Omental fat pad (tissue), 3 donors: ENCODE measurements at regions not wholly inside any gene's neighbourhood (a gene's known extent, or its start where the extent isn't known, plus 50 kb on each side); places are given as distances from the start of the nearest gene placed in this dataset.

Source experiments
- ATAC-seq: fragments of 150-250 bp; one replicate; pipeline ENCODE4 v1.9.1; 2016; ENCODE audit warnings: mild to moderate bottlenecking, moderate library complexity; ENCODE audit not compliant: low FRiP score
- DNase-seq: peaks from one replicate; pipeline ENCODE4 v3.0.0-alpha.2; 2019; ENCODE audit warnings: low spot score
- TF ChIP-seq, protein P1 (sequence below), 3 donors: fragments of 450-650 bp; IDR thresholded peaks; one replicate each; pipeline ENCODE4 v1.5.1; 2016 to 2017; ENCODE audit warnings: antibody characterized with exemption in 3 of 3, mild to moderate bottlenecking in 3 of 3, moderate library complexity in 2 of 3

- TF ChIP-seq, protein P1, sequence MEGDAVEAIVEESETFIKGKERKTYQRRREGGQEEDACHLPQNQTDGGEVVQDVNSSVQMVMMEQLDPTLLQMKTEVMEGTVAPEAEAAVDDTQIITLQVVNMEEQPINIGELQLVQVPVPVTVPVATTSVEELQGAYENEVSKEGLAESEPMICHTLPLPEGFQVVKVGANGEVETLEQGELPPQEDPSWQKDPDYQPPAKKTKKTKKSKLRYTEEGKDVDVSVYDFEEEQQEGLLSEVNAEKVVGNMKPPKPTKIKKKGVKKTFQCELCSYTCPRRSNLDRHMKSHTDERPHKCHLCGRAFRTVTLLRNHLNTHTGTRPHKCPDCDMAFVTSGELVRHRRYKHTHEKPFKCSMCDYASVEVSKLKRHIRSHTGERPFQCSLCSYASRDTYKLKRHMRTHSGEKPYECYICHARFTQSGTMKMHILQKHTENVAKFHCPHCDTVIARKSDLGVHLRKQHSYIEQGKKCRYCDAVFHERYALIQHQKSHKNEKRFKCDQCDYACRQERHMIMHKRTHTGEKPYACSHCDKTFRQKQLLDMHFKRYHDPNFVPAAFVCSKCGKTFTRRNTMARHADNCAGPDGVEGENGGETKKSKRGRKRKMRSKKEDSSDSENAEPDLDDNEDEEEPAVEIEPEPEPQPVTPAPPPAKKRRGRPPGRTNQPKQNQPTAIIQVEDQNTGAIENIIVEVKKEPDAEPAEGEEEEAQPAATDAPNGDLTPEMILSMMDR (IDR thresholded peaks at IDR 0.05) = no peak
- no peak for DNase-seq
- no peak for ATAC-seq
Observed at GRCh38 chr14:101118233-101118632, 214.7 kb upstream of the RTL1 start.

DNA sequence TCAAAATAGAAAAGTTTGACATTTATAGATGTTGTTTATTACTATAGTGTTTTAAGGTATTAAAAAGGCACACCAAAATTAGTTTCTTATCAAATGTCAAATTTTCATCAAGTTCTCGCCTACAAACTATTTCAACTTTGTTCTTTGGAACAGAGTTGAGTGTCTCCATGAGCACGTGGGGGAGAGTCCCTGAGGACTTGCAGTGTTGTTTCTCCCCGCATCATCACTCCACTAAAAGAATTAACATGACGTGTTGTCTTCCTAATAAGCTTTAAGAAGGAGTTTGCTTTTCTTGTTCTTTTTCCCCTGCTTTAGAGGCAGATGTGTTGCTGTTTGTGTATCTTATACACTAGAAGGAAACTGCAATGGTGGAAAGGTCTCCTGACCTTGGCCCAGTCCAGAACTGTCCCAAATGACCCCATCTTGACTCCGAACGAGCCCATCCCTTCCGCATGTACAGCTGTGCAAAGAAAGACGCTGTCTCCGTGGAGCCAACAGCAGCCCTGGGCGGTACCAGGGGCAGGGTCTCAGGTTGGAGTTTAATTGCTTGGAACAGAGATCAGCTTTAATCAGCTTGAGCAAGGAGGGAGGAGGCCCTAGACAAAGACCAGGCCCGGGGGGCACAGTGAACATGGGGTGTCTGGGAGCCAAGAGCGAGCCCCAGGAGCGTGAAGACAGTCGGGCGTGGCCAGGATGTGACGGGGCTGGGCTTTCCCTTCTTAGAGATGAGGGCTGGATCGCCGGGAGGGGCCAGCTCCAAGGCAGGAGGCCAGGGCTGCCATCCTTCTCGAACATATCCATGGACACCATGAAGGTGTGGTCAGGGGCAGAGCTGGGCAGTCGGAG, 215.4 kb upstream of the RTL1 start:
- TF ChIP-seq, protein P1 (IDR thresholded peaks at IDR 0.05) = no peak
- DNase-seq (peak; percentile 18), ATAC-seq (no peak)

DNA sequence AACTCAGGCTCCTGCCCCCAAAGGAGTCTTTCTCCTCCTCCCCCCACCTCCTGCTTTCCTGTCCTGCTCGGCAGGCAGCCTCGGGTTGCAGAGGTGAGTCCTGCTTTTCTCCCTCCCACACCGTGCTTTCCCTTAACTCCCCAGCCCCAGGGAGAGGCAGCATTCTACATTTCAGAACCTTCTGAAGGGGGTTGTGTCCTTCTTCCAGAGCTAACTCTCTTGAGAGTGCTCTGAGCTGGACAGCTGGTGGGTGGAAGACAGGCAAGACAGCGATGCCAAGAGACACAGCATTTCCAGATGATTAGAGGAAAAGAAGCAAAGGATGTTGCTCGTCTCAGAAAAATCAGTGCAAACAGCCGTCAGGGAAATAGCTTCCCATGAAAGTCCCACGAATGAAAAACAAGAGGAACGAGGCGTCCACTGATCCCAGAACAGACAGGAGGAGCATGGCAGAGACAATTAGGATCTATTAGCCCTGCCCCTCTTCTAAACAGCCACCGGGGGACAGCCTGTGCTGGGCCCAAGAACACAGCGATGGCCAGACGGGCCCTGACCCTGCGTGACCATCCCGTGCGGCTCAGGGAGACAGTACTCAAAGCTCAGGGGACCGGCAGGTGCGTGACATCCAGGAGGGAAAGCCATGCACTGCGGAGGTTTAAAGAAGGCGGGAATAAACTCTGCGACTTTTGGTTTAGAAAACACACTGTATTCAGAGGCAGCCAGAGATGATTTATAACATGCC, 216.5 kb upstream of the RTL1 start:
- ATAC-seq (no peak), DNase-seq (peak; percentile 18)
- TF ChIP-seq, protein P1 (IDR thresholded peaks at IDR 0.05) = no peak

DNA sequence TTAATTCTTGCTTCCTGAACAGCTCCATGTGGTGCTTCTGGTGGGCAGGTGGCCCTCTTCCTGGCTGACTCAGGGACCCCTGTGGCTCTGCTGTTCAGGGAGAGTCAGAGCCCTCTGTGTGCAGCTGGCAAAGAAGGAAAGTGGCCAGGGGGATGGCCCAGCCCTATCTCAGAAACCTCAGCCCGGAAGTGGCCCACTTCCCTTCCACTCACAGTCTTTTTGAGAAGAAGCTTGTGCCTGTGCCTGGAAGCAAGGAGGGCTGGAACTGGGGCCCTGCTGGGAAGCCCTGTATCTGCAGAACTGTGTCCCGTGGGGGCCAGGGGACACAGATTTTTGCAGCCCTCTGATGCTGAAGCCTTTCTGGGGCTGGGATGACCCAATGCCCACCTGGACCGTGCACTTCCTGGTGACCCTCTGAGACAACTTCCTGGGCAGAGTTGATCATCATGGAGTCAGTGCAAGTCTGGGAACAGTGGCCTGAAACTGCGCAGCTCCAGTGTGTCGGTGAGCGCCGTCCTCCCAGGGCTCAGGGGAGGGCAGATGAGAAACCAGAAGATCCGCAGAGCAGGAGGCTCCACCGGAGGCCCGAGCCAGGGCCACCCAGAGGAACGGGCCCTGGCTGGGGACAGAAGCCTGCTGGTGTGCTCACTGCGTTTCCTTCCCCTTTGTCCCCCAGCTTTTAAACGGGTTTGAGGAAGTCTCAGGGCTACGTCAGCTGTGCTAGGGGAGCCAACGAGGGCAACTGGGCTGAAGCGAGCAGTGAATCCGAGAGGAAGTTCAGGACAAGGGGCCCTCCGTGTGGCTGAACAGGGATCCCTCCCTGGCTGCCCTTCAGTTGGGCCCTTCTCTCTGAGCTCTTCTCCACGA, 217.4 kb upstream of the RTL1 start:
- ATAC-seq (no peak), DNase-seq (peak; percentile 21)
- TF ChIP-seq, protein P1 (IDR thresholded peaks at IDR 0.05) = no peak

DNA sequence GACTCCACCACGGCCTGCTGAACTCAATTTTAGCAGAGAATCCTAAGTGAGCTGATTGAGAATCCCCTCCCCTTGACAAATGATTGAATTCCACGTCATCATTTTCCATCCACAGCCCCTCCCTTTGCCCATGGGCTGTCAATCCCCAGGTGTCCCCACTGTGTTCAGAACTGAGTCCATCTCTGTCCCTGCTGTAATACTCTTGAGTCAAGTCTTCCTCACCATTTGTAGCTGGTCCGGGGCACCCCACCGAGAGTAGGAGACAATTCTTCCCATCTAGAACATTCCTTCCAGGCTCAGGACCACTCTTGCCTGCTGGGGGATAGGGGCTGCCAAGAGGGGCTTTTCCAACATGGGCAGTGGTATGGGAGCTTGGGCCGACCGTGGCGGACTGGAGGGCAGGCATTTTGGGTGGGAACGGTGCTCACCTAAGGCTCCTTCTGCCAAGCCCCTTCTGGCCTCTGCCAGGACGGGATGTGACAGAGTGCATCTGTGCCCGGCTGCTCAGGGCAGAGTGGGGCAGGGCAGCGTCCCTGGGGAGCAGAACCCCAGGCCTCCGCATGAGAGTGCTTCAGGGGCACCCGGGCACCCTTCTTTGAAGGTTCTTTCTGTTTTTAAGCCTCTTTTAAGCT, 218.1 kb upstream of the RTL1 start:
- no peak for DNase-seq
- no peak for ATAC-seq
- TF ChIP-seq, protein P1 (IDR thresholded peaks at IDR 0.05) = no peak
